ENCODE measurements at regions not wholly inside any gene's neighbourhood (a gene's known extent, or its start where the extent isn't known, plus 50 kb on each side); places are given as distances from the start of the nearest gene placed in this dataset.

GRCh38 chr2:30316408-30316807 is 85.1 kb downstream of the LBH start:
- Histone ChIP-seq H3K27me3 (ENCODE audit: insufficient read depth, low read length) (no peaks in the 10 kb centered on the region), H3K9me3 (ENCODE audit: insufficient read depth, low read depth, low read length) (no peaks in the 10 kb centered on the region), H3K4me3 (ENCODE audit: insufficient read depth, low read depth, low read length) (no peak overlapping the region), H3K27ac (ENCODE audit: low read depth, low read length) (no peak overlapping the region), H4K20me1 (ENCODE audit: insufficient read depth, low read length) (no peaks in the 10 kb centered on the region), H3K4me1 (ENCODE audit: insufficient read depth, low read length) (no peaks in the 10 kb centered on the region), H3K79me2 (ENCODE audit: insufficient read depth, low read length) (no peaks in the 10 kb centered on the region), H3K4me2 (ENCODE audit: low read length) (no peak overlapping the region), H3K36me3 (ENCODE audit: insufficient read depth, low read length) (no peaks in the 10 kb centered on the region), H2AFZ (ENCODE audit: low read depth, low read length) (no peak overlapping the region), H3K9ac (ENCODE audit: low read length) (no peak overlapping the region)
- TF ChIP-seq CTCF (IDR thresholded peaks at IDR 0.05; ENCODE audit: insufficient read depth, low read depth, low read length) (no peak), EZH2 (IDR thresholded peaks at IDR 0.05; ENCODE audit: insufficient read depth, low read length) (no peak)
- peaks cover 9% of the 10 kb centered on the region for H3K27me3 Mint-ChIP-seq (ENCODE audit: low read depth, unreplicated experiment)
- peak overlapping the region; percentile 7 for H3K27ac Mint-ChIP-seq (ENCODE audit: unreplicated experiment)
- H3K4me1 Mint-ChIP-seq (ENCODE audit: low read depth, unreplicated experiment): peaks cover 4% of the 10 kb centered on the region
- H3K4me3 Mint-ChIP-seq (ENCODE audit: unreplicated experiment): no peak overlapping the region
- H3K9me3 Mint-ChIP-seq (ENCODE audit: unreplicated experiment): peaks cover 7% of the 10 kb centered on the region
- DNase-seq (ENCODE audit: low read depth): no peak
- H3K36me3 Mint-ChIP-seq (ENCODE audit: low read depth, unreplicated experiment): no peaks in the 10 kb centered on the region
- no peak for FAIRE-seq

DNA sequence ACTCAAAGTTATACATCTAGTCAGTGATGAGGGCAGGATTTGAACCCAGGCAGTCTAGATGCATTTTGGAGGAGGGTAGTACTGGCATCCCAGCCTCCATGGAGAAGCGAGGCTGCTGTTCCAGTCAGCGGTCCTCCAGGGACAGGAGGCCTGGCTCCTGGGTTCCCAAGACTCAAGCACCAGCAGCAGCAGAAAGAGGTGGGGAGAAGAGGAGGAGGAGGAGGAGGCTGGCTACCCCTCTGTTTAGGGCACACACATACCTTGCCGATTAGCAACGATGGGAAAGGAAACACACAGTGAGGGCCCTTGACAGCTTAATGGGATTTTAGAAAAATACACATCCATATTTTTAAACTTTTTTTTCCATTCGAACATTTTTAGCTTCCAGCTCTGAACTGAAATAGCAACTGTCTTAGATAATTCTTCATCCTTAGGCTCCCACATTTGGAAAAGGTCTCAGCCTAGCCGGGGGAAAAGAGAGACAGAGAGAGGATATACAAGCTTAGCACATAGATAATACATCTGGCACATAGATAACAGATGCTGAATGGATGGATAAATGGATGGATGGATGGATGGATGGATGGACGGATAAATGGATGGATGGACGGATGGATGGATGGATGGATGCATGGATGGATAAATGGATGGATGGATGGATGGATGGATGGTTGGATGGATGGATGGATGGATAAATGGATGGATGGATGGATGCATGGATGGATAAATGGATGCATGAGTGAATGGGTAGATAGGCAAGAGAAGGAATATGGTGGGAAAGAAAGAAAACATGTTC is 87.9 kb downstream of the LBH start:
- H3K27ac ChIP-seq (ENCODE audit: low read depth, low read length): no peak overlapping the region
- H3K9me3 Mint-ChIP-seq (ENCODE audit: unreplicated experiment): peaks cover 7% of the 10 kb centered on the region
- H3K4me1 Mint-ChIP-seq (ENCODE audit: low read depth, unreplicated experiment): peaks cover 8% of the 10 kb centered on the region
- H3K4me3 Mint-ChIP-seq (ENCODE audit: unreplicated experiment): no peak overlapping the region
- TF ChIP-seq CTCF (IDR thresholded peaks at IDR 0.05; ENCODE audit: insufficient read depth, low read depth, low read length): no peak
- no peak for TF ChIP-seq EZH2 (IDR thresholded peaks at IDR 0.05; ENCODE audit: insufficient read depth, low read length)
- no peak for FAIRE-seq
- no peaks in the 10 kb centered on the region for H3K27me3 ChIP-seq (ENCODE audit: insufficient read depth, low read length)
- no peaks in the 10 kb centered on the region for H4K20me1 ChIP-seq (ENCODE audit: insufficient read depth, low read length)
- no peak overlapping the region for H3K27ac Mint-ChIP-seq (ENCODE audit: unreplicated experiment)
- no peak overlapping the region for H3K4me2 ChIP-seq (ENCODE audit: low read length)
- peaks cover 9% of the 10 kb centered on the region for H3K27me3 Mint-ChIP-seq (ENCODE audit: low read depth, unreplicated experiment)
- H2AFZ ChIP-seq (ENCODE audit: low read depth, low read length): no peak overlapping the region
- no peaks in the 10 kb centered on the region for H3K4me1 ChIP-seq (ENCODE audit: insufficient read depth, low read length)
- H3K79me2 ChIP-seq (ENCODE audit: insufficient read depth, low read length): no peaks in the 10 kb centered on the region
- H3K9me3 ChIP-seq (ENCODE audit: insufficient read depth, low read depth, low read length): no peaks in the 10 kb centered on the region
- H3K4me3 ChIP-seq (ENCODE audit: insufficient read depth, low read depth, low read length): no peak overlapping the region
- no peak for DNase-seq (ENCODE audit: low read depth)
- no peaks in the 10 kb centered on the region for H3K36me3 ChIP-seq (ENCODE audit: insufficient read depth, low read length)
- no peaks in the 10 kb centered on the region for H3K36me3 Mint-ChIP-seq (ENCODE audit: low read depth, unreplicated experiment)
- H3K9ac ChIP-seq (ENCODE audit: low read length): no peak overlapping the region

- no peak overlapping the region for H2AFZ ChIP-seq (ENCODE audit: low read depth, low read length)
- peaks cover 9% of the 10 kb centered on the region for H3K27me3 Mint-ChIP-seq (ENCODE audit: low read depth, unreplicated experiment)
- no peak overlapping the region for H3K27ac Mint-ChIP-seq (ENCODE audit: unreplicated experiment)
- no peaks in the 10 kb centered on the region for H3K9me3 Mint-ChIP-seq (ENCODE audit: unreplicated experiment)
- H3K36me3 ChIP-seq (ENCODE audit: insufficient read depth, low read length): no peaks in the 10 kb centered on the region
- DNase-seq (ENCODE audit: low read depth): peak; percentile 29
- no peak overlapping the region for H3K9ac ChIP-seq (ENCODE audit: low read length)
- H3K9me3 ChIP-seq (ENCODE audit: insufficient read depth, low read depth, low read length): no peaks in the 10 kb centered on the region
- H3K27ac ChIP-seq (ENCODE audit: low read depth, low read length): no peak overlapping the region
- TF ChIP-seq CTCF (IDR thresholded peaks at IDR 0.05; ENCODE audit: insufficient read depth, low read depth, low read length) (no peak), EZH2 (IDR thresholded peaks at IDR 0.05; ENCODE audit: insufficient read depth, low read length) (no peak)
- H3K4me3 Mint-ChIP-seq (ENCODE audit: unreplicated experiment): no peak overlapping the region
- H4K20me1 ChIP-seq (ENCODE audit: insufficient read depth, low read length): no peaks in the 10 kb centered on the region
- H3K36me3 Mint-ChIP-seq (ENCODE audit: low read depth, unreplicated experiment): no peaks in the 10 kb centered on the region
- H3K79me2 ChIP-seq (ENCODE audit: insufficient read depth, low read length): no peaks in the 10 kb centered on the region
- no peaks in the 10 kb centered on the region for H3K27me3 ChIP-seq (ENCODE audit: insufficient read depth, low read length)
- peak; percentile 32 for FAIRE-seq
- no peak overlapping the region for H3K4me3 ChIP-seq (ENCODE audit: insufficient read depth, low read depth, low read length)
- H3K4me1 Mint-ChIP-seq (ENCODE audit: low read depth, unreplicated experiment): peaks cover 8% of the 10 kb centered on the region
- H3K4me2 ChIP-seq (ENCODE audit: low read length): no peak overlapping the region
- no peaks in the 10 kb centered on the region for H3K4me1 ChIP-seq (ENCODE audit: insufficient read depth, low read length)
Observed at GRCh38 chr2:30321466-30321865, 90.1 kb downstream of the LBH start.

Data from astrocyte (in vitro differentiated cells and primary cell).